ENCODE measurements at regions not wholly inside any gene's neighbourhood (a gene's known extent, or its start where the extent isn't known, plus 50 kb on each side); places are given as distances from the start of the nearest gene placed in this dataset.

GRCh38 chr17:72494566-72494965, 373.7 kb downstream of the SOX9 start:
- ATAC-seq: no peak
- ChIA-PET CTCF (no interaction called here), POLR2A (no interaction called here)
- no peaks in the 10 kb centered on the region for H3K4me1 Mint-ChIP-seq (ENCODE audit: low read depth)
- H3K27ac Mint-ChIP-seq: no peak overlapping the region
- no peaks in the 10 kb centered on the region for H3K36me3 Mint-ChIP-seq (ENCODE audit: low read depth)
- no peak overlapping the region for H3K4me3 Mint-ChIP-seq
- TF ChIP-seq CTCF (IDR thresholded peaks at IDR 0.05): no peak
- intact Hi-C loops (cut with micrococcal nuclease): no loop called here
- peaks cover 2% of the 10 kb centered on the region for H3K9me3 Mint-ChIP-seq
- DNase-seq: no peak
- H3K27me3 Mint-ChIP-seq: peaks cover 3% of the 10 kb centered on the region

- no peaks in the 10 kb centered on the region for H3K36me3 Mint-ChIP-seq (ENCODE audit: low read depth)
- CTCF ChIA-PET: no interaction called here
- H3K27me3 Mint-ChIP-seq: peaks cover 4% of the 10 kb centered on the region
- no peak for DNase-seq
- peaks cover 2% of the 10 kb centered on the region for H3K9me3 Mint-ChIP-seq
- no peak for ATAC-seq
- TF ChIP-seq CTCF (IDR thresholded peaks at IDR 0.05): no peak
- no peaks in the 10 kb centered on the region for H3K4me1 Mint-ChIP-seq (ENCODE audit: low read depth)
- POLR2A ChIA-PET: no interaction called here
- H3K4me3 Mint-ChIP-seq: no peak overlapping the region
- no peak overlapping the region for H3K27ac Mint-ChIP-seq
- intact Hi-C loops (cut with micrococcal nuclease): no loop called here
Measured at GRCh38 chr17:72496461-72496860, 375.6 kb downstream of the SOX9 start.

GRCh38 chr17:72497915-72498314, 377.1 kb downstream of the SOX9 start:
- no peak for DNase-seq
- Mint-ChIP-seq H3K27ac (no peak overlapping the region), H3K36me3 (ENCODE audit: low read depth) (no peaks in the 10 kb centered on the region), H3K4me1 (ENCODE audit: low read depth) (no peaks in the 10 kb centered on the region), H3K4me3 (no peak overlapping the region), H3K27me3 (peaks cover 6% of the 10 kb centered on the region), H3K9me3 (no peaks in the 10 kb centered on the region)
- CTCF ChIA-PET: interaction anchor here (1.2 kb wide), 1 partner anchor 59 kb away, joined by 3 read pairs; no protein-coding TSS in a partner anchor
- POLR2A ChIA-PET: no interaction called here
- intact Hi-C loops (cut with micrococcal nuclease): no loop called here
- no peak for ATAC-seq
- no peak for TF ChIP-seq CTCF (IDR thresholded peaks at IDR 0.05)

GRCh38 chr17:72498364-72499210, 377.8 kb downstream of the SOX9 start:
- Mint-ChIP-seq H3K9me3 (no peaks in the 10 kb centered on the region), H3K4me3 (no peak overlapping the region), H3K36me3 (ENCODE audit: low read depth) (no peaks in the 10 kb centered on the region), H3K27me3 (peaks cover 9% of the 10 kb centered on the region), H3K27ac (no peak overlapping the region), H3K4me1 (ENCODE audit: low read depth) (no peaks in the 10 kb centered on the region)
- no peak for TF ChIP-seq CTCF (IDR thresholded peaks at IDR 0.05)
- POLR2A ChIA-PET: no interaction called here
- no peak for ATAC-seq
- CTCF ChIA-PET: interaction anchor here (1.2 kb wide), 1 partner anchor 58 kb away, joined by 3 read pairs; no protein-coding TSS in a partner anchor
- no peak for DNase-seq
- intact Hi-C loops (cut with micrococcal nuclease): no loop called here

All from activated CD8-positive, alpha-beta T cell treated with anti-CD3 and anti-CD28 coated beads for 36 hours (primary cell).